T-cell (primary cell): ENCODE measurements at regions not wholly inside any gene's neighbourhood (a gene's known extent, or its start where the extent isn't known, plus 50 kb on each side); places are given as distances from the start of the nearest gene placed in this dataset.

Source experiments
- ATAC-seq, 4 experiments: fragments of 200-7000 bp in 3 of 4; fragments of 150-1000 bp in 1 of 4; cut with Tn5 transposase; replicated peaks in 1 of 4; 1 replicate in 3 of 4; 2 replicates in 1 of 4; pipeline ENCODE4 v1.10.0; 2021; ENCODE audit warnings: moderate library complexity in 3 of 4, mild to moderate bottlenecking in 2 of 4, moderate number of reproducible peaks in 1 of 4
- CTCF ChIA-PET, 2 donors: fragments of 300-600 bp; sonication (Branson Sonifier 250); formaldehyde crosslinking; loops; one replicate each; lab custom pipeline; 2022; ENCODE audit warnings: antibody characterized with exemption in 2 of 2; lab: Charles Lee
- POLR2A ChIA-PET, 2 donors: fragments of 300-600 bp; sonication (Branson Sonifier 250); formaldehyde crosslinking; loops; one replicate each; lab custom pipeline; 2022; ENCODE audit warnings: antibody characterized with exemption in 2 of 2; lab: Charles Lee
- DNase-seq, 35 experiments: peaks; one replicate each; pipeline versions ENCODE4 v3.0.0 to v3.0.0-alpha.2; 2013 to 2023
- H3K27ac ChIP-seq: one replicate; pipeline ENCODE4 v1.5.1; 2013; ENCODE audit warnings: low read length
- H3K27me3 ChIP-seq, 2 experiments: replicated peaks in 1 of 2; 1 replicate in 1 of 2; 2 replicates in 1 of 2; pipeline versions ENCODE4 v1.6.1 to v1.7.0; 2013; ENCODE audit warnings: low read length in 1 of 2, mixed read lengths in 1 of 2; ENCODE audit not compliant: control insufficient read depth in 2 of 2, insufficient read depth in 2 of 2; ENCODE audit errors: extremely low read depth in 1 of 2
- H3K36me3 ChIP-seq, 2 donors: 1 replicate in 1 of 2; 2 replicates in 1 of 2; pipeline versions ENCODE4 v1.6.1 to v1.7.0; 2013; ENCODE audit warnings: low read length in 1 of 2; ENCODE audit not compliant: control insufficient read depth in 2 of 2, insufficient read depth in 1 of 2; ENCODE audit errors: extremely low read depth in 1 of 2
- H3K4me1 ChIP-seq, 2 experiments: 1 replicate in 1 of 2; 2 replicates in 1 of 2; pipeline versions ENCODE4 v1.6.1 to v1.7.0; 2013; ENCODE audit warnings: low read length in 2 of 2, mixed read lengths in 1 of 2; ENCODE audit not compliant: insufficient read depth in 2 of 2, control insufficient read depth in 1 of 2; ENCODE audit errors: extremely low read depth in 1 of 2
- H3K4me3 ChIP-seq, 2 donors: 1 replicate in 1 of 2; 2 replicates in 1 of 2; pipeline versions ENCODE4 v1.5.1 to v1.7.0; 2013; ENCODE audit warnings: mild to moderate bottlenecking in 2 of 2, low read length in 1 of 2, moderate library complexity in 1 of 2; ENCODE audit not compliant: control insufficient read depth in 1 of 2; ENCODE audit errors: extremely low read depth in 1 of 2
- H3K9me3 ChIP-seq: 2 replicates; pipeline ENCODE4 v1.7.0; 2013
- H3K27ac Mint-ChIP-seq, 2 donors: one replicate each; pipeline ENCODE4 v1.8.0; 2020 to 2021; ENCODE audit warnings: mild to moderate bottlenecking in 2 of 2, mixed read lengths in 2 of 2
- H3K27me3 Mint-ChIP-seq, 2 donors: one replicate each; pipeline ENCODE4 v1.8.0; 2021 to 2022; ENCODE audit warnings: mixed read lengths in 2 of 2
- H3K36me3 Mint-ChIP-seq: one replicate; pipeline ENCODE4 v1.8.0; 2021; ENCODE audit warnings: mixed read lengths
- H3K4me1 Mint-ChIP-seq, 3 donors: one replicate each; pipeline ENCODE4 v1.8.0; 2020 to 2022; ENCODE audit warnings: mixed read lengths in 3 of 3, mild to moderate bottlenecking in 1 of 3
- H3K4me3 Mint-ChIP-seq, 3 donors: one replicate each; pipeline ENCODE4 v1.8.0; 2020 to 2022; ENCODE audit warnings: mild to moderate bottlenecking in 3 of 3, mixed read lengths in 3 of 3, moderate library complexity in 3 of 3
- H3K9me3 Mint-ChIP-seq, 3 donors: one replicate each; pipeline ENCODE4 v1.8.0; 2020 to 2022; ENCODE audit warnings: mixed read lengths in 3 of 3
- WGBS: methylation state at CpG from one replicate; pipeline ENCODE4 v1.1.5; 2013; ENCODE audit warnings: missing lambda C conversion rate; ENCODE audit not compliant: insufficient coverage; 5-methylcytosine and 5-hydroxymethylcytosine counted together

GRCh38 chr4:111792632-111793031 lies 352.6 kb upstream of the FAM241A start:
- Histone ChIP-seq H3K9me3 (no peaks in the 10 kb centered on the region), H3K4me3 (no peak overlapping the region), H3K36me3 (no peaks in the 10 kb centered on the region), H3K27ac (no peak overlapping the region), H3K4me1 (no peaks in the 10 kb centered on the region), H3K27me3 (no peaks in the 10 kb centered on the region)
- Mint-ChIP-seq H3K36me3 (no peaks in the 10 kb centered on the region), H3K4me1 (no peaks in the 10 kb centered on the region), H3K4me3 (no peak overlapping the region), H3K9me3 (peaks cover 0 to 3% (median 3%) of the 10 kb centered on the region in 3 donors), H3K27ac (no peak overlapping the region), H3K27me3 (peaks cover 0 to 4% of the 10 kb centered on the region in 2 donors)
- no peak for ATAC-seq
- no peak for DNase-seq
- no CpG with 5 or more reads among the region's 1 CpG for WGBS
- POLR2A ChIA-PET: no interaction called here
- CTCF ChIA-PET: no interaction called here

- no peak overlapping the region for H3K4me3 Mint-ChIP-seq
- no peaks in the 10 kb centered on the region for H3K9me3 ChIP-seq
- H3K9me3 Mint-ChIP-seq: peaks cover 0 to 6% (median 3%) of the 10 kb centered on the region in 3 donors
- no peaks in the 10 kb centered on the region for H3K4me1 ChIP-seq
- H3K4me1 Mint-ChIP-seq: no peaks in the 10 kb centered on the region
- ChIA-PET POLR2A (no interaction called here), CTCF (no interaction called here)
- no peak overlapping the region for H3K4me3 ChIP-seq
- DNase-seq: no peak
- no peaks in the 10 kb centered on the region for H3K36me3 Mint-ChIP-seq
- H3K27ac Mint-ChIP-seq: no peak overlapping the region
- no peaks in the 10 kb centered on the region for H3K36me3 ChIP-seq
- H3K27ac ChIP-seq: no peak overlapping the region
- no CpG with 5 or more reads among the region's 2 CpGs for WGBS
- peaks cover 0 to 4% of the 10 kb centered on the region in 2 donors for H3K27me3 Mint-ChIP-seq
- no peaks in the 10 kb centered on the region for H3K27me3 ChIP-seq
- ATAC-seq: no peak
Observed at GRCh38 chr4:111793433-111794091, 351.7 kb upstream of the FAM241A start.

DNA sequence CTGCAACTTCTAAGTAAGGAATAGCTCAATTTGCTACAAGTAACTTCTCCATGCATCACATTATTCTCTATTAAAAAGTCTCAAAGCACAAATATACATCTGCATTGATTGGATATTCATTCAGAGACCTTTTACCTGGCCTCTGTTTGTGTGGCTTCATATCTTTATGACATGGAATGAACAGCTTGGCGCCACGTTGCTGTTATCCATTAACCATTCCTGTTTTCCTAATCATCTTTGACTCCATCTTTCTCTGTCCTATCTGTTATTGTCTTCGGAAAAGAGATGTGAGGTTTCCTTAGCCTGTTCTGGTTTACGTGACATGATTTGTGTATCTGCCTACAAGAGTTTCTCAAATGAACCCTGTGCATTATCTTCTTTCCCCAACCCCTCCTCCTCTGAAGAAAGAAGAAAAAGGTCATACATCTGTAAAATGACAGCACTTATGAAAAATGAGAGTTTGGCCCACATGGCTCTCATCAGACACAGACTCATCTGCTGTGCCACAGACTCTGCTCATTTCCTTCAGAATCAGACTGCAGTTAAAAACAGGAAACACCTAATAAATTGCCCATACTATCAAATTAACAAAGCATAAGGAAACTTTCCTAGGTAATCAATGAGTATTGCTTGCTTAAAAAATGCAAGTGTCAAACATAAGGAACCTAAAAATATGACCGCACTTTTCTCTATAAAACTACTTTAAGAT lies 347.6 kb upstream of the FAM241A start:
- CTCF ChIA-PET: no interaction called here
- Mint-ChIP-seq H3K4me1 (no peaks in the 10 kb centered on the region), H3K4me3 (no peak overlapping the region), H3K27ac (no peak overlapping the region), H3K27me3 (no peaks in the 10 kb centered on the region), H3K36me3 (no peaks in the 10 kb centered on the region), H3K9me3 (peaks cover 0 to 7% (median 6%) of the 10 kb centered on the region in 3 donors)
- Histone ChIP-seq H3K9me3 (no peaks in the 10 kb centered on the region), H3K4me3 (no peak overlapping the region), H3K36me3 (no peaks in the 10 kb centered on the region), H3K4me1 (no peaks in the 10 kb centered on the region), H3K27me3 (no peaks in the 10 kb centered on the region), H3K27ac (no peak overlapping the region)
- DNase-seq (no peak), ATAC-seq (no peak)
- POLR2A ChIA-PET: no interaction called here
- WGBS: no CpG with 5 or more reads among the region's 5 CpGs

GRCh38 chr4:111798840-111799239 lies 346.4 kb upstream of the FAM241A start:
- no peak overlapping the region for H3K27ac ChIP-seq
- H3K4me1 ChIP-seq: no peaks in the 10 kb centered on the region
- ChIA-PET CTCF (interaction anchor here in 1 of 2 donors (1.0 kb wide), 1 partner anchor 34 kb away, joined by 4 read pairs; no protein-coding TSS in a partner anchor), POLR2A (no interaction called here)
- no peak for DNase-seq
- H3K27ac Mint-ChIP-seq: no peak overlapping the region
- no peaks in the 10 kb centered on the region for H3K9me3 ChIP-seq
- no peaks in the 10 kb centered on the region for H3K36me3 Mint-ChIP-seq
- no peaks in the 10 kb centered on the region for H3K27me3 ChIP-seq
- peaks cover 0 to 7% (median 6%) of the 10 kb centered on the region in 3 donors for H3K9me3 Mint-ChIP-seq
- no peak overlapping the region for H3K4me3 Mint-ChIP-seq
- no peak overlapping the region for H3K4me3 ChIP-seq
- H3K4me1 Mint-ChIP-seq: no peaks in the 10 kb centered on the region
- no peak for ATAC-seq
- WGBS: no CpG with 5 or more reads among the region's 2 CpGs
- H3K36me3 ChIP-seq: no peaks in the 10 kb centered on the region
- no peaks in the 10 kb centered on the region for H3K27me3 Mint-ChIP-seq

GRCh38 chr4:111800551-111800950 lies 344.7 kb upstream of the FAM241A start:
- DNase-seq (no peak), ATAC-seq (no peak)
- no peaks in the 10 kb centered on the region for H3K4me1 Mint-ChIP-seq
- Histone ChIP-seq H3K4me1 (no peaks in the 10 kb centered on the region), H3K36me3 (no peaks in the 10 kb centered on the region), H3K4me3 (no peak overlapping the region), H3K9me3 (no peaks in the 10 kb centered on the region), H3K27ac (no peak overlapping the region), H3K27me3 (no peaks in the 10 kb centered on the region)
- POLR2A ChIA-PET: no interaction called here
- WGBS: no CpG with 5 or more reads among the region's 2 CpGs
- no peaks in the 10 kb centered on the region for H3K27me3 Mint-ChIP-seq
- no peak overlapping the region for H3K4me3 Mint-ChIP-seq
- H3K9me3 Mint-ChIP-seq: peaks cover 0 to 7% (median 6%) of the 10 kb centered on the region in 3 donors
- no peaks in the 10 kb centered on the region for H3K36me3 Mint-ChIP-seq
- H3K27ac Mint-ChIP-seq: no peak overlapping the region
- CTCF ChIA-PET: interaction anchor here in 1 of 2 donors (0.6 kb wide), 1 partner anchor 21 kb away, joined by 3 read pairs; no protein-coding TSS in a partner anchor

GRCh38 chr4:111802191-111802590 lies 343.1 kb upstream of the FAM241A start:
- POLR2A ChIA-PET: no interaction called here
- H3K36me3 Mint-ChIP-seq: no peaks in the 10 kb centered on the region
- Histone ChIP-seq H3K27me3 (no peaks in the 10 kb centered on the region), H3K4me1 (no peaks in the 10 kb centered on the region), H3K36me3 (no peaks in the 10 kb centered on the region), H3K4me3 (no peak overlapping the region), H3K9me3 (no peaks in the 10 kb centered on the region), H3K27ac (no peak overlapping the region)
- no CpG with 5 or more reads among the region's 3 CpGs for WGBS
- CTCF ChIA-PET: no interaction called here
- no peaks in the 10 kb centered on the region for H3K4me1 Mint-ChIP-seq
- no peak overlapping the region for H3K4me3 Mint-ChIP-seq
- no peak for DNase-seq
- no peak overlapping the region for H3K27ac Mint-ChIP-seq
- no peak for ATAC-seq
- peaks cover 0 to 7% (median 6%) of the 10 kb centered on the region in 3 donors for H3K9me3 Mint-ChIP-seq
- no peaks in the 10 kb centered on the region for H3K27me3 Mint-ChIP-seq
